Fibroblast of pulmonary artery (primary cell): ENCODE measurements at regions not wholly inside any gene's neighbourhood (a gene's known extent, or its start where the extent isn't known, plus 50 kb on each side); places are given as distances from the start of the nearest gene placed in this dataset.
A peak's percentile ranks its signal among the peaks of the same experiment; 100 is the strongest.

Experiments used
- DNase-seq: peaks from one replicate; pipeline ENCODE4 v3.0.0-alpha.2; 2010; ENCODE audit warnings: low read depth
- H3K4me3 ChIP-seq: replicated peaks from 2 replicates; pipeline ENCODE4 v1.5.1; 2011; ENCODE audit warnings: low read depth, mild to moderate bottlenecking, control low read depth, low read length, moderate library complexity
- CTCF ChIP-seq: IDR thresholded peaks from 2 replicates; pipeline ENCODE4 v1.5.1; 2011; ENCODE audit warnings: mild to moderate bottlenecking, control low read depth, low read length, inconsistent platforms; ENCODE audit errors: missing control alignments

DNA sequence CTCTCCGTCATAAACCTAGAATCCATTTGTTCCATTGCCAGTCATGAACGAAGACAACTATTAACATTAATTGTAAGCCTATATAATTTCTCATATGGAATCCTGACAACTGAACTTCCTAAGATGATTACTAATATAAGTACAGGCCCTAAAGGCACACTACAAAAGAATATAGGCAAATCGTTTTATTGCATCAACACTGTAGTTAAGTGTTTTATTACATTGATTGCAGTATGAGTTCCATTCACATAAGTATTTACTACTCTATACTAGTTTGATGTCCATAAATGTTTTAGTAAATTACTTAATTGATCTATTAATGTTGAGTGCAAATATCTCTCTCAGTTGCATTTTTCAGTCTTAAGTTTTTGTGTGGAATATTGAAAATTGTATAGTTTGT lies 113.1 kb upstream of the SEMA3C start:
- H3K4me3 ChIP-seq: no peak overlapping the region
- TF ChIP-seq CTCF: no peak
- DNase-seq: no peak

- H3K4me3 ChIP-seq: no peak overlapping the region
- DNase-seq: no peak
- TF ChIP-seq CTCF: no peak
These were observed 112.4 kb upstream of the SEMA3C start for GRCh38 chr7:81031243-81031642.

DNA sequence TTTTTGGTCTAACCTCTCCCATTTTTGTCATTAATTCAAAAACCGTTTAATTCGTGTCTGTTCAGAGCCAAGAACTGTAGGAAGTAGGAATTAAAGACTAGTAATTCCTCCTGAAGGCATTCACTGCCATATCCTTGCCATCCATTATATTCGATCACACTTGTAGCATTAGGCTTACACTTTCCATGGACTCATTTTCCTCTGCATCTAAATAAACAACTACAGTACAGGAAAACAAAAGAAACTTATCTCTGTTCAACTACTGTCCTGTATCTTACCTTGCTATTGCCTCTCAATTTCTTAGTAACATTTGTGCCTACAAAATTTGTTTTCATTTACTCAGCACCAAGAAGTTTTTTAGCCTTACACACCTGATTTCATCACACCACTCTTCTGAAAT lies 111.6 kb upstream of the SEMA3C start:
- no peak overlapping the region for H3K4me3 ChIP-seq
- no peak for DNase-seq
- TF ChIP-seq CTCF: no peak

- no peak for TF ChIP-seq CTCF
- no peak overlapping the region for H3K4me3 ChIP-seq
- DNase-seq: no peak
These were observed 110.7 kb upstream of the SEMA3C start for GRCh38 chr7:81029511-81029910.

DNA sequence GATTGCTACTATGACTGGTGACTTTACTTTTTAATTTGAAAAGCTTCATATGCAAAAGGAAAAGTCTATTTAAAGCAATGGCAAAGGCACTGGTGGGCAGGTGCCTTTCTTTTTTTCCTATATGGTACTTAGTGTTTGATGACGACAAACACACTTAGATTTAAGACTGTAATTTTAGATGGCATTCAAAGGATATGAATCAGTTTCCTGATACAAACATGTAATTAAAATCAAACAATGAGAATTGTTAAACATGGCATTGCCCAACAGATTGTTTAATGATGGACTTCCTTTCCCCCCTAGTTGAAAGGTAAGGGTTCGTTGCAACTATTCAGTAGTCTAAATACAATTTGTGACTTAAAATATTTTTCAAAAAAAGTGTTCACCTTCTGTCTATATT lies 106.5 kb upstream of the SEMA3C start:
- DNase-seq: peak; percentile 4
- no peak for TF ChIP-seq CTCF
- H3K4me3 ChIP-seq: no peak overlapping the region

DNA sequence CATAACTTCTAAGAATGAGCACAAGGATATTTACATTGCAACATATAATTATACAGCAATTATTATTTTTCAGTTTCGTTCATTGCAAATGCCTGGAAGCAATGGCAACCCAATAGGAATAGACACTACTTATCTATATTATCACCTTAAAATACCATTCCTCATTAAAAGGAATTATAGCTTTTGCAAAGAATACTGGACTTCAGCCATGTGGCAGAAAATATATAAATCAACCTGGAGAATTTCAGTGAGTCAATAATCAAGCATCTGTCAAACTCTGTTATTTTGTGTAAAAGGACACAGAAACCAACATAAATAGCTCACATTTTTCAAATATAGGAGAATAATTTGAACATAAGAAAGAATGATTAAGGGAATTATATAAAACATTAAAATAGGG lies 96.1 kb upstream of the SEMA3C start:
- DNase-seq: no peak
- no peak overlapping the region for H3K4me3 ChIP-seq
- TF ChIP-seq CTCF: no peak

DNA sequence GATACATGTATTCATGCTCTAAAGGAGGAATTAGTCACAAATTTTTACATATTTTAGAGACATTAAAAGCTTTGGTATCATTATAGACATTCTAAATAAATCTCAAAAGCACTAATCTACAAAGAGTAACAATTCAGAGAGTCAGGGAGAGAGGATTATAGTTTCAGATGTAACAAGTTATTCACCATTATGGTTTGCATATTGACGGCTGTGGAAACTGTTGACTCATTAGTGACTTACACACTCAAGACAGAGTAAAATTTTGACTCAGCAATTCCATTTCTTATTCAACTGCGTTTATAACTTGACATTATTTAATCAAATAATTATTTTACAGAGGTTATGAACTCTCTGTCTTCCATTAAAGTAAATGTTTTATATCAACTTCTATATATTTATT lies 95.4 kb upstream of the SEMA3C start:
- TF ChIP-seq CTCF: no peak

More for the DNA sequence above, 95.4 kb upstream of the SEMA3C start:
- peak; percentile 3 for DNase-seq
- no peak overlapping the region for H3K4me3 ChIP-seq
